Fibroblast of mammary gland (primary cell): ENCODE measurements at regions not wholly inside any gene's neighbourhood (a gene's known extent, or its start where the extent isn't known, plus 50 kb on each side); places are given as distances from the start of the nearest gene placed in this dataset.
A peak's percentile ranks its signal among the peaks of the same experiment; 100 is the strongest.

Experiments
- DNase-seq: peaks from one replicate; pipeline ENCODE4 v3.0.0-alpha.2; 2010; ENCODE audit warnings: low read depth
- H3K4me3 ChIP-seq: 2 replicates; pipeline ENCODE4 v1.5.1; 2011; ENCODE audit warnings: low read depth, mild to moderate bottlenecking, low read length, moderate library complexity; ENCODE audit not compliant: control insufficient read depth
- TF ChIP-seq, protein P1 (sequence below): conservative IDR thresholded peaks from 2 replicates; pipeline ENCODE4 v1.5.1; 2011; ENCODE audit warnings: low read depth, low read length, inconsistent platforms; ENCODE audit not compliant: control insufficient read depth, insufficient read depth

DNA sequence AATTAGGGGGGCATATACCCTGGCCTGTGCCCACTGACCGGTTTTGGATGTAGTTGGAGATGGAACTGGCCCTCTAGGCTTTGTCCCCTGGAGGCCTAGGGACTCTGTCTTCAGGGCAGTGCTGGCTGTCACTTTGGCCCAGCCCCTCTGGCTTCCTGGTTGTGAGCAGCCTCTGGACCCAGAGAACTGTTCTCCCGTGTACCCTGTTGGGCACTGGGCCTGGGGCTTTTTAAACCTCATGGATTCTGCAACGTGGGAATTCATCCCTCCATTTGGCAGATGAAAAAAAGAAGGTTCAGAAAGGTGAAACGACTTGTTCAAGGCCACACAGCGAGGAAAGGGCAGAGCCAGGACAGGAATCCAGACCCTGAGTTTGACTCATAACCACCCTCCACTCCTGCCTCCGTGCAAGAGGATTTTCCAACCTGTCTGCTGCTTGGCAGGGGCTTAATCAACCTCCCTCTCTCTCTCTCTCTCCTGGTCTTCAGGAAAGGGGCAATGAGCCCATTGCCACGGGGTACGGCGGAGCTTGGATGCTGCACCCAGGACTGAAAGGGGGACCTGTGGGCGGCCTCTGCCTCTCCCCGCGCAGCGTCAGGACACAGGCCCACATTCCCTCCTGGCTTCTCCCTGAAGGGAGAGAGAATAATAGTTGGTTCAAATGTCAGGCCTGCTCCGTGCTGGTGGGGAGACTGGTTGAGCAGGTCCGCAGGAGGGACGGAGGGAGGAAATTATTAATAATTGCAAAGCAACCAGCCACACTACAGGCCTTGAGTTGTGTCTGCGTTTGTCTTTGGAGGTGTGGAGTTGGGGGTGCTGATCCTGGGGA lies 56.0 kb downstream of the CEBPB start:
- TF ChIP-seq, protein P1, sequence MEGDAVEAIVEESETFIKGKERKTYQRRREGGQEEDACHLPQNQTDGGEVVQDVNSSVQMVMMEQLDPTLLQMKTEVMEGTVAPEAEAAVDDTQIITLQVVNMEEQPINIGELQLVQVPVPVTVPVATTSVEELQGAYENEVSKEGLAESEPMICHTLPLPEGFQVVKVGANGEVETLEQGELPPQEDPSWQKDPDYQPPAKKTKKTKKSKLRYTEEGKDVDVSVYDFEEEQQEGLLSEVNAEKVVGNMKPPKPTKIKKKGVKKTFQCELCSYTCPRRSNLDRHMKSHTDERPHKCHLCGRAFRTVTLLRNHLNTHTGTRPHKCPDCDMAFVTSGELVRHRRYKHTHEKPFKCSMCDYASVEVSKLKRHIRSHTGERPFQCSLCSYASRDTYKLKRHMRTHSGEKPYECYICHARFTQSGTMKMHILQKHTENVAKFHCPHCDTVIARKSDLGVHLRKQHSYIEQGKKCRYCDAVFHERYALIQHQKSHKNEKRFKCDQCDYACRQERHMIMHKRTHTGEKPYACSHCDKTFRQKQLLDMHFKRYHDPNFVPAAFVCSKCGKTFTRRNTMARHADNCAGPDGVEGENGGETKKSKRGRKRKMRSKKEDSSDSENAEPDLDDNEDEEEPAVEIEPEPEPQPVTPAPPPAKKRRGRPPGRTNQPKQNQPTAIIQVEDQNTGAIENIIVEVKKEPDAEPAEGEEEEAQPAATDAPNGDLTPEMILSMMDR: no peak
- no peak overlapping the region for H3K4me3 ChIP-seq
- DNase-seq: no peak

DNA sequence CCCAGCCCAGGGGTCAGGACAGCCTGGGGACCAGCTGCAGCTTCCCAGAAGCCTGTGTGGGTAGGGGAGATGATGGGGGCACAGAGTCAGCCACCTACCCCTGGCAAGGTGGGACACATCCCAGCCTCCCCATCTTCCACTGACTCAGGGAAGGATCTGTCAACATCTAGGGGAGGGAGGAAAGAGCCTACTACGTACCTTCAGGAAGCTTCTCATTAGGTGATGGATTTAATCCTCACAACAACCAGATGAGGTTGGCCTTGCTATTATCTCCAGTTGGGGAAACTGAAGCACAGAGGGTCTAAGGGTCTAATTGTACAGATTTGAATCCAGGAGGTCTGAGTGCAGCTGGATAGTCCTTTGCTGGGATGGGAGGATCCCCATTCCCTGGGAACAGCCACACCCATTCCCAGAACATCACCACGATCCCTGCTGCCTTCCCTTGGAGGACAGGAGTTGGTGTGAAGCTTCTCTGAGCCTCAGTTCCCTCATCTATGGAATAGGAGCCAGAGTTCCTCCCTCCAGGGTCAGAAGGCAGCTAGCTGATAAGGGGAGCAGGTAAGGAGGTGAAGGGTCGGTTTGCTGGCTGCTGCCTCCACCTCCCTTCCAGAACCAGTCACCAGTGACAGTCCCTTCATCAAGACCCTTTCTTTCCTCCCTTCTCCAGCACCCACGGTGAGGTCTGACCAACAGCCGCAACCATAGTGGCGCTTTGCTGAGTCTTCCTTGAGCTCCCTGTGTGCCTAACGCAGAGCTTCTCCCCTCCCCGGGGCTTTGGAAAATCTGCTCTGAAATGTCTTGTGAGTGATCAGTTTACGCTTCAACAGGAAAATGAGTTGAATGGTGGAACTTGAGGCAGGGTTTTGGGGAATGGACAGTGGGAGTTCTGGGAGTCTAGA lies 56.8 kb downstream of the CEBPB start:
- no peak for DNase-seq
- TF ChIP-seq, protein P1: no peak
- H3K4me3 ChIP-seq: no peak overlapping the region

GRCh38 chr20:50248104-50248641 lies 57.5 kb downstream of the CEBPB start:
- TF ChIP-seq, protein P1: no peak
- peak; percentile 40 for DNase-seq
- H3K4me3 ChIP-seq: no peak overlapping the region

GRCh38 chr20:50249447-50250388 lies 59.1 kb downstream of the CEBPB start:
- no peak for DNase-seq
- TF ChIP-seq, protein P1: no peak
- no peak overlapping the region for H3K4me3 ChIP-seq

DNA sequence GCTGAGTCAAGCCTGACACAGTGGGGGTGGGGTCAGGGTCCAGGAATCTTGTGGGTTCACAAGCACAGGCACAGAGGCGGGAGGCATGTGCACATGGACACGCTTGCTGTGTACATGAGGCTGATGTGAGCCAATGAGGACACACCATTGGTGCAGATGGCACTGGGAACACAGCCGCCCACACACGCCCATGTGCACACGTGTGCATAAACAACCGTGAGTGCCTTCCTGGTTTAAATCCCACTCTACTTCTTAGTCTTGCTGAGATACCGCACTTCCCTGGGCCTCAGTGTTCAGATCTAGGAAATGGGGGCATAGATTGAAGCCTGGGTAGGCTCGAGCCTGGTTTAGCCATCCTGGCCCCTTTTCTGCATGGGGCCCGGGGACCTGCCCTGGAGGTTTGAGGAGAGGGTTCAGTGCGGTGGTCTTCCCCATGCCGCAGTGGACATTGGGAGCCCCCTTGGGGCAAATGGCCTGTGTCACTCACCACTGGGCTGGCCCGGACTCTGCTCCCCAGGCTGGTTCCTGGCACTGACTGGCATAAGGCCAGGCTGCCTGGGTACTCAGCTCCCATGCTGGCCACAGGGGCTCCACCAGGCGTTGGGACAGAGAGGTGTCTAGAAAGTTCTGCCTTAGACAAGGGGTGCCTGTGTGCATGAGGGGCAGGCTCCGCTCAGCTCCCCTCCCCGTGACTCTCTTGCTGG lies 60.2 kb downstream of the CEBPB start:
- DNase-seq: no peak
- H3K4me3 ChIP-seq: no peak overlapping the region
- TF ChIP-seq, protein P1: no peak
